ENCODE measurements at regions not wholly inside any gene's neighbourhood (a gene's known extent, or its start where the extent isn't known, plus 50 kb on each side); places are given as distances from the start of the nearest gene placed in this dataset.
"Not testable (repeated sequence)": the region's sequence is repeated elsewhere in the genome, so short reads cannot be mapped to it uniquely, and the experiment has no call there.

- not testable (repeated sequence) for H3K36me3 ChIP-seq (ENCODE audit: control insufficient read depth in 5 of 5, insufficient read depth in 5 of 5, low read length in 5 of 5); H3K4me1 ChIP-seq (ENCODE audit: control insufficient read depth in 5 of 5, insufficient read depth in 5 of 5, low read length in 5 of 5); H3K4me3 ChIP-seq (ENCODE audit: low read depth in 1 of 5, low read length in 5 of 5); H3K9me3 ChIP-seq (ENCODE audit: control insufficient read depth in 5 of 5, low read length in 5 of 5); H3K27me3 ChIP-seq (ENCODE audit: control insufficient read depth in 5 of 5, insufficient read depth in 4 of 5, low read length in 5 of 5); H3K27ac ChIP-seq (ENCODE audit: low read depth, low read length); H3K9ac ChIP-seq (ENCODE audit: low read length in 5 of 5)
Measured at GRCh38 chr13:103457050-103457449, 390.8 kb upstream of the SLC10A2 start.

- Histone ChIP-seq H3K9me3 (ENCODE audit: control insufficient read depth in 5 of 5, low read length in 5 of 5) (no peaks in the 10 kb centered on the region), H3K27ac (ENCODE audit: low read depth, low read length) (no peak overlapping the region), H3K27me3 (ENCODE audit: control insufficient read depth in 5 of 5, insufficient read depth in 4 of 5, low read length in 5 of 5) (no peaks in the 10 kb centered on the region), H3K4me3 (ENCODE audit: low read depth in 1 of 5, low read length in 5 of 5) (no peak overlapping the region), H3K9ac (ENCODE audit: low read length in 5 of 5) (no peak overlapping the region), H3K4me1 (ENCODE audit: control insufficient read depth in 5 of 5, insufficient read depth in 5 of 5, low read length in 5 of 5) (no peaks in the 10 kb centered on the region), H3K36me3 (ENCODE audit: control insufficient read depth in 5 of 5, insufficient read depth in 5 of 5, low read length in 5 of 5) (no peaks in the 10 kb centered on the region)
Measured at GRCh38 chr13:103451656-103452055, 385.4 kb upstream of the SLC10A2 start.

- H3K9ac ChIP-seq (ENCODE audit: low read length in 5 of 5) = no peak overlapping the region
- peaks cover 0 to 5% (median 0%) of the 10 kb centered on the region in 5 donors for H3K9me3 ChIP-seq (ENCODE audit: control insufficient read depth in 5 of 5, low read length in 5 of 5)
- H3K4me3 ChIP-seq (ENCODE audit: low read depth in 1 of 5, low read length in 5 of 5) = no peak overlapping the region
- no peaks in the 10 kb centered on the region for H3K36me3 ChIP-seq (ENCODE audit: control insufficient read depth in 5 of 5, insufficient read depth in 5 of 5, low read length in 5 of 5)
- peaks cover 0 to 2% (median 0%) of the 10 kb centered on the region in 5 donors for H3K27me3 ChIP-seq (ENCODE audit: control insufficient read depth in 5 of 5, insufficient read depth in 4 of 5, low read length in 5 of 5)
- H3K27ac ChIP-seq (ENCODE audit: low read depth, low read length) = no peak overlapping the region
- H3K4me1 ChIP-seq (ENCODE audit: control insufficient read depth in 5 of 5, insufficient read depth in 5 of 5, low read length in 5 of 5) = no peaks in the 10 kb centered on the region
Measured at GRCh38 chr13:103443604-103444003, 377.4 kb upstream of the SLC10A2 start.

GRCh38 chr13:103437651-103438050 lies 371.4 kb upstream of the SLC10A2 start:
- peaks cover 0 to 2% (median 0%) of the 10 kb centered on the region in 5 donors for H3K9me3 ChIP-seq (ENCODE audit: control insufficient read depth in 5 of 5, low read length in 5 of 5)
- H3K9ac ChIP-seq (ENCODE audit: low read length in 5 of 5) = no peak overlapping the region
- H3K4me3 ChIP-seq (ENCODE audit: low read depth in 1 of 5, low read length in 5 of 5) = no peak overlapping the region
- H3K4me1 ChIP-seq (ENCODE audit: control insufficient read depth in 5 of 5, insufficient read depth in 5 of 5, low read length in 5 of 5) = no peaks in the 10 kb centered on the region
- H3K27ac ChIP-seq (ENCODE audit: low read depth, low read length) = no peak overlapping the region
- H3K36me3 ChIP-seq (ENCODE audit: control insufficient read depth in 5 of 5, insufficient read depth in 5 of 5, low read length in 5 of 5) = no peaks in the 10 kb centered on the region
- no peaks in the 10 kb centered on the region for H3K27me3 ChIP-seq (ENCODE audit: control insufficient read depth in 5 of 5, insufficient read depth in 4 of 5, low read length in 5 of 5)

GRCh38 chr13:103436057-103436654 lies 369.9 kb upstream of the SLC10A2 start:
- Histone ChIP-seq H3K4me3 (ENCODE audit: low read depth in 1 of 5, low read length in 5 of 5) (no peak overlapping the region), H3K27ac (ENCODE audit: low read depth, low read length) (no peak overlapping the region), H3K4me1 (ENCODE audit: control insufficient read depth in 5 of 5, insufficient read depth in 5 of 5, low read length in 5 of 5) (no peaks in the 10 kb centered on the region), H3K9me3 (ENCODE audit: control insufficient read depth in 5 of 5, low read length in 5 of 5) (peaks cover 0 to under 1% (median 0%) of the 10 kb centered on the region in 5 donors), H3K36me3 (ENCODE audit: control insufficient read depth in 5 of 5, insufficient read depth in 5 of 5, low read length in 5 of 5) (no peaks in the 10 kb centered on the region), H3K9ac (ENCODE audit: low read length in 5 of 5) (no peak overlapping the region), H3K27me3 (ENCODE audit: control insufficient read depth in 5 of 5, insufficient read depth in 4 of 5, low read length in 5 of 5) (no peaks in the 10 kb centered on the region)

- Histone ChIP-seq H3K36me3 (ENCODE audit: control insufficient read depth in 5 of 5, insufficient read depth in 5 of 5, low read length in 5 of 5) (no peaks in the 10 kb centered on the region), H3K9me3 (ENCODE audit: control insufficient read depth in 5 of 5, low read length in 5 of 5) (peaks cover 0 to 5% (median 0%) of the 10 kb centered on the region in 5 donors), H3K4me1 (ENCODE audit: control insufficient read depth in 5 of 5, insufficient read depth in 5 of 5, low read length in 5 of 5) (no peaks in the 10 kb centered on the region), H3K4me3 (ENCODE audit: low read depth in 1 of 5, low read length in 5 of 5) (no peak overlapping the region), H3K27me3 (ENCODE audit: control insufficient read depth in 5 of 5, insufficient read depth in 4 of 5, low read length in 5 of 5) (no peaks in the 10 kb centered on the region), H3K27ac (ENCODE audit: low read depth, low read length) (no peak overlapping the region), H3K9ac (ENCODE audit: low read length in 5 of 5) (no peak overlapping the region)
Measured at GRCh38 chr13:103431856-103432255, 365.6 kb upstream of the SLC10A2 start.

- Histone ChIP-seq H3K9me3 (ENCODE audit: control insufficient read depth in 5 of 5, low read length in 5 of 5) (peaks cover 0 to 5% (median 0%) of the 10 kb centered on the region in 5 donors), H3K4me1 (ENCODE audit: control insufficient read depth in 5 of 5, insufficient read depth in 5 of 5, low read length in 5 of 5) (no peaks in the 10 kb centered on the region), H3K9ac (ENCODE audit: low read length in 5 of 5) (no peak overlapping the region), H3K27me3 (ENCODE audit: control insufficient read depth in 5 of 5, insufficient read depth in 4 of 5, low read length in 5 of 5) (no peaks in the 10 kb centered on the region), H3K4me3 (ENCODE audit: low read depth in 1 of 5, low read length in 5 of 5) (no peak overlapping the region), H3K36me3 (ENCODE audit: control insufficient read depth in 5 of 5, insufficient read depth in 5 of 5, low read length in 5 of 5) (no peaks in the 10 kb centered on the region), H3K27ac (ENCODE audit: low read depth, low read length) (no peak overlapping the region)
Measured at GRCh38 chr13:103430368-103430767, 364.2 kb upstream of the SLC10A2 start.

GRCh38 chr13:103410002-103410401 lies 343.8 kb upstream of the SLC10A2 start:
- Histone ChIP-seq H3K36me3 (ENCODE audit: control insufficient read depth in 5 of 5, insufficient read depth in 5 of 5, low read length in 5 of 5) (no peaks in the 10 kb centered on the region), H3K9me3 (ENCODE audit: control insufficient read depth in 5 of 5, low read length in 5 of 5) (peaks cover 0 to 3% (median 0%) of the 10 kb centered on the region in 5 donors)

GRCh38 chr13:103406967-103407366 lies 340.8 kb upstream of the SLC10A2 start:
- H3K4me1 ChIP-seq (ENCODE audit: control insufficient read depth in 5 of 5, insufficient read depth in 5 of 5, low read length in 5 of 5) = no peaks in the 10 kb centered on the region
- no peaks in the 10 kb centered on the region for H3K9me3 ChIP-seq (ENCODE audit: control insufficient read depth in 5 of 5, low read length in 5 of 5)
- no peak overlapping the region for H3K4me3 ChIP-seq (ENCODE audit: low read depth in 1 of 5, low read length in 5 of 5)
- no peaks in the 10 kb centered on the region for H3K36me3 ChIP-seq (ENCODE audit: control insufficient read depth in 5 of 5, insufficient read depth in 5 of 5, low read length in 5 of 5)
- H3K9ac ChIP-seq (ENCODE audit: low read length in 5 of 5) = no peak overlapping the region
- no peaks in the 10 kb centered on the region for H3K27me3 ChIP-seq (ENCODE audit: control insufficient read depth in 5 of 5, insufficient read depth in 4 of 5, low read length in 5 of 5)
- no peak overlapping the region for H3K27ac ChIP-seq (ENCODE audit: low read depth, low read length)

More at GRCh38 chr13:103410002-103410401, 343.8 kb upstream of the SLC10A2 start:
- H3K27ac ChIP-seq (ENCODE audit: low read depth, low read length) = no peak overlapping the region
- H3K9ac ChIP-seq (ENCODE audit: low read length in 5 of 5) = no peak overlapping the region
- H3K4me1 ChIP-seq (ENCODE audit: control insufficient read depth in 5 of 5, insufficient read depth in 5 of 5, low read length in 5 of 5) = no peaks in the 10 kb centered on the region
- H3K4me3 ChIP-seq (ENCODE audit: low read depth in 1 of 5, low read length in 5 of 5) = no peak overlapping the region
- no peaks in the 10 kb centered on the region for H3K27me3 ChIP-seq (ENCODE audit: control insufficient read depth in 5 of 5, insufficient read depth in 4 of 5, low read length in 5 of 5)

GRCh38 chr13:103405297-103405696 lies 339.1 kb upstream of the SLC10A2 start:
- no peak overlapping the region for H3K27ac ChIP-seq (ENCODE audit: low read depth, low read length)
- H3K4me1 ChIP-seq (ENCODE audit: control insufficient read depth in 5 of 5, insufficient read depth in 5 of 5, low read length in 5 of 5) = no peaks in the 10 kb centered on the region
- H3K9me3 ChIP-seq (ENCODE audit: control insufficient read depth in 5 of 5, low read length in 5 of 5) = no peaks in the 10 kb centered on the region
- no peaks in the 10 kb centered on the region for H3K36me3 ChIP-seq (ENCODE audit: control insufficient read depth in 5 of 5, insufficient read depth in 5 of 5, low read length in 5 of 5)
- H3K4me3 ChIP-seq (ENCODE audit: low read depth in 1 of 5, low read length in 5 of 5) = no peak overlapping the region
- H3K9ac ChIP-seq (ENCODE audit: low read length in 5 of 5) = no peak overlapping the region
- no peaks in the 10 kb centered on the region for H3K27me3 ChIP-seq (ENCODE audit: control insufficient read depth in 5 of 5, insufficient read depth in 4 of 5, low read length in 5 of 5)

All from subcutaneous abdominal adipose tissue (tissue), 5 donors.